HepG2 (cell line): ENCODE measurements at regions not wholly inside any gene's neighbourhood (a gene's known extent, or its start where the extent isn't known, plus 50 kb on each side); places are given as distances from the start of the nearest gene placed in this dataset.

Experiments used
- BCL3 ChIP-seq: sonication (generic); formaldehyde crosslinking; IDR thresholded peaks from 2 replicates; pipeline ENCODE4 v1.5.1; 2020; ENCODE audit warnings: mild to moderate bottlenecking, missing genetic modification reagents, moderate library complexity
- CTCF ChIP-seq: sonication (generic); formaldehyde crosslinking; IDR thresholded peaks from 2 replicates; pipeline ENCODE4 v1.5.0; 2020; ENCODE audit warnings: mild to moderate bottlenecking, missing genetic modification reagents, moderate library complexity
- ELF4 ChIP-seq: sonication (generic); formaldehyde crosslinking; IDR thresholded peaks from 2 replicates; pipeline ENCODE4 v1.5.0; 2020; ENCODE audit warnings: missing genetic modification reagents, mild to moderate bottlenecking, moderate library complexity, borderline replicate concordance
- FOXA3 ChIP-seq: IDR thresholded peaks from 2 replicates; pipeline ENCODE4 v1.6.1; 2016; ENCODE audit warnings: missing genetic modification reagents, missing compliant biosample characterization
- HDAC6 ChIP-seq: fragments of 200-600 bp; sonication (generic); IDR thresholded peaks from 2 replicates; pipeline ENCODE4 v1.7.0; 2017; ENCODE audit warnings: mild to moderate bottlenecking, antibody characterized with exemption, low read length, low read depth
- MIXL1 ChIP-seq: IDR thresholded peaks from 2 replicates; pipeline ENCODE4 v1.6.1; 2016
- POLR2A ChIP-seq, 2 experiments: IDR thresholded peaks; 2 replicates each; pipeline ENCODE4 v1.6.1; 2011; ENCODE audit warnings: low read depth in 2 of 2, low read length in 2 of 2, mild to moderate bottlenecking in 1 of 2, moderate library complexity in 1 of 2; ENCODE audit not compliant: insufficient read depth in 1 of 2
- RAD21 ChIP-seq: fragments of 450-650 bp; formaldehyde crosslinking; IDR thresholded peaks from 2 replicates; pipeline ENCODE4 v1.5.0; 2020; ENCODE audit warnings: mild to moderate bottlenecking
- THAP9 ChIP-seq: sonication (generic); formaldehyde crosslinking; IDR thresholded peaks from 2 replicates; pipeline ENCODE4; 2020; ENCODE audit warnings: missing genetic modification reagents, mild to moderate bottlenecking, borderline replicate concordance
- ZBTB26 ChIP-seq: IDR thresholded peaks from 2 replicates; pipeline ENCODE4 v1.6.1; 2016; ENCODE audit warnings: missing compliant biosample characterization, missing genetic modification reagents, borderline replicate concordance
- ZNF407 ChIP-seq: sonication (generic); formaldehyde crosslinking; IDR thresholded peaks from one replicate; pipeline ENCODE4 v1.5.1; 2020; ENCODE audit warnings: mild to moderate bottlenecking, missing genetic modification reagents; ENCODE audit errors: not compliant biosample characterization
- ZNF883 ChIP-seq: sonication (generic); formaldehyde crosslinking; IDR thresholded peaks from 2 replicates; pipeline ENCODE4 v1.5.1; 2020; ENCODE audit warnings: mild to moderate bottlenecking, missing genetic modification reagents; ENCODE audit errors: not compliant biosample characterization

- TF ChIP-seq ZNF883 (CRISPR knock-in tag) (no peak), POLR2A (IDR thresholded peaks at IDR 0.05; ENCODE audit: insufficient read depth in 1 of 2, low read depth in 2 of 2, low read length in 2 of 2) (no peak), MIXL1 (CRISPR knock-in tag) (no peak), HDAC6 (no peak), CTCF (CRISPR knock-in tag) (no peak), ZNF407 (CRISPR knock-in tag) (no peak), RAD21 (CRISPR knock-in tag) (no peak), THAP9 (CRISPR knock-in tag) (no peak), ELF4 (CRISPR knock-in tag) (no peak), BCL3 (CRISPR knock-in tag) (no peak), FOXA3 (CRISPR knock-in tag) (no peak), ZBTB26 (CRISPR knock-in tag) (no peak)
These were observed 266.3 kb downstream of the ERMARD start for GRCh38 chr6:170017603-170018320.
